Endothelial cell of umbilical vein (primary cell): ENCODE measurements at regions not wholly inside any gene's neighbourhood (a gene's known extent, or its start where the extent isn't known, plus 50 kb on each side); places are given as distances from the start of the nearest gene placed in this dataset.

Source experiments
- EZH2 ChIP-seq: IDR thresholded peaks from 2 replicates; pipeline ENCODE4 v1.6.1; 2012; ENCODE audit warnings: borderline replicate concordance, low read depth, mild to moderate bottlenecking, moderate library complexity, low read length, inconsistent platforms; ENCODE audit not compliant: severe bottlenecking
- FOS ChIP-seq: IDR thresholded peaks from 2 replicates; pipeline ENCODE4 v1.6.1; 2011; ENCODE audit warnings: mild to moderate bottlenecking, low read length, moderate library complexity, borderline replicate concordance; ENCODE audit not compliant: insufficient read depth
- MYC ChIP-seq: IDR thresholded peaks from one replicate; pipeline ENCODE4 v1.6.1; 2011; ENCODE audit warnings: mild to moderate bottlenecking, low read depth, low read length
- POLR2A ChIP-seq: IDR thresholded peaks from 2 replicates; pipeline ENCODE4 v1.6.1; 2012; ENCODE audit warnings: low read depth, mild to moderate bottlenecking, control low read depth, low read length
- TF ChIP-seq, protein P1 (sequence below): IDR thresholded peaks from 2 replicates; pipeline ENCODE4 v1.6.1; 2011; ENCODE audit not compliant: insufficient read depth, insufficient read length
- TF ChIP-seq, protein P2 (sequence below), 2 donors: IDR thresholded peaks; 1 replicate in 1 of 2; 2 replicates in 1 of 2; pipeline ENCODE4 v1.5.1; 2011; ENCODE audit warnings: low read length in 2 of 2, mild to moderate bottlenecking in 2 of 2, moderate library complexity in 2 of 2, control low read depth in 1 of 2, inconsistent platforms in 1 of 2, low read depth in 1 of 2; ENCODE audit not compliant: insufficient read depth in 1 of 2; ENCODE audit errors: extremely low read depth in 1 of 2

DNA sequence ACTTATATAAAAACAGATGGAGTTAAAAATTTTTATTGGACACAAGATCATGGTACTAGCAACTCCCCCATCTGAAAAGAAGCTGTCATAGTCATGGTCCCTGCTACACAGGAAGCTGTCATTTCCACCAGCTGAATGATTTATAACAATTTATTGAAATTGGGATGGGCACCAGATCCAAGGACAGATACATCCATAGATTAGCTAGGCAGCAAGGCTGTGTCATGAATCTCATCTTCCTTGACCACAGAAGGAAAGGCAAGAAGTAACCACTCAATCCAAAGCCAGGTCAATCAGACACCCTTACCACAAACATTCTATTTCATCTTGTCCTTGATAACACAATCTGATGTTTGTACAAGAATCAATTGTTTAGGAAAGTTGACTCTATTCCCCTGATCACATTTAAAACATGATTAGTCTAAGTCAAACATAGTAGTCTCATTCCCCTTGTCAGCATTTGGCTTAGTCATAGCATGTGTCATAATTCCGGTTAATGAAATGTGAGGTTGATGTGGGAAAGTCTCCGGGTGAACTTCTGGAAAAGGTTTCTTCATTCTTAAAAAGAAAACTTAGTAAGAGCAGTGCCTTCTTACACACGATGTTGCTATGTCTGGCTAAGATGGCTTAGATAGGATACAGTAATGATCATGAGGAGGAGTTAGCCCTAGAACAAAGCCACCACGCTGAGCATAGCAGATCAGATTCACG, 462.6 kb upstream of the PAPPA start:
- TF ChIP-seq, protein P1, sequence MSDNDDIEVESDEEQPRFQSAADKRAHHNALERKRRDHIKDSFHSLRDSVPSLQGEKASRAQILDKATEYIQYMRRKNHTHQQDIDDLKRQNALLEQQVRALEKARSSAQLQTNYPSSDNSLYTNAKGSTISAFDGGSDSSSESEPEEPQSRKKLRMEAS = no peak
- TF ChIP-seq FOS = peak; percentile 46
- TF ChIP-seq, protein P2, sequence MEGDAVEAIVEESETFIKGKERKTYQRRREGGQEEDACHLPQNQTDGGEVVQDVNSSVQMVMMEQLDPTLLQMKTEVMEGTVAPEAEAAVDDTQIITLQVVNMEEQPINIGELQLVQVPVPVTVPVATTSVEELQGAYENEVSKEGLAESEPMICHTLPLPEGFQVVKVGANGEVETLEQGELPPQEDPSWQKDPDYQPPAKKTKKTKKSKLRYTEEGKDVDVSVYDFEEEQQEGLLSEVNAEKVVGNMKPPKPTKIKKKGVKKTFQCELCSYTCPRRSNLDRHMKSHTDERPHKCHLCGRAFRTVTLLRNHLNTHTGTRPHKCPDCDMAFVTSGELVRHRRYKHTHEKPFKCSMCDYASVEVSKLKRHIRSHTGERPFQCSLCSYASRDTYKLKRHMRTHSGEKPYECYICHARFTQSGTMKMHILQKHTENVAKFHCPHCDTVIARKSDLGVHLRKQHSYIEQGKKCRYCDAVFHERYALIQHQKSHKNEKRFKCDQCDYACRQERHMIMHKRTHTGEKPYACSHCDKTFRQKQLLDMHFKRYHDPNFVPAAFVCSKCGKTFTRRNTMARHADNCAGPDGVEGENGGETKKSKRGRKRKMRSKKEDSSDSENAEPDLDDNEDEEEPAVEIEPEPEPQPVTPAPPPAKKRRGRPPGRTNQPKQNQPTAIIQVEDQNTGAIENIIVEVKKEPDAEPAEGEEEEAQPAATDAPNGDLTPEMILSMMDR (IDR thresholded peaks at IDR 0.05; ENCODE audit: extremely low read depth in 1 of 2, insufficient read depth in 1 of 2, low read depth in 1 of 2, low read length in 2 of 2) = no peak
- no peak for TF ChIP-seq EZH2
- TF ChIP-seq POLR2A = no peak
- no peak for TF ChIP-seq MYC
